A673 (cell line): ENCODE measurements at regions not wholly inside any gene's neighbourhood (a gene's known extent, or its start where the extent isn't known, plus 50 kb on each side); places are given as distances from the start of the nearest gene placed in this dataset.

ENCODE experiments used
- CTCF ChIP-seq: fragments of 300-800, 200-600 bp; sonication (generic); conservative IDR thresholded peaks from 2 replicates; pipeline ENCODE4 v1.5.1; 2017; ENCODE audit warnings: low read depth, mild to moderate bottlenecking, antibody characterized with exemption, low read length, moderate library complexity, mixed read lengths
- EZH2 ChIP-seq: fragments of 200-600 bp; sonication (generic); IDR thresholded peaks from 2 replicates; pipeline ENCODE4 v1.6.1; 2017; ENCODE audit warnings: borderline replicate concordance, low read depth, mild to moderate bottlenecking, mixed read lengths, antibody characterized with exemption, low read length; ENCODE audit not compliant: poor library complexity, severe bottlenecking

GRCh38 chrX:6464726-6465125 is 70.2 kb downstream of the VCX3A start:
- TF ChIP-seq CTCF (no peak), EZH2 (no peak)
